Large intestine (tissue), 3 donors: ENCODE measurements at regions not wholly inside any gene's neighbourhood (a gene's known extent, or its start where the extent isn't known, plus 50 kb on each side); places are given as distances from the start of the nearest gene placed in this dataset.

Source experiments
- DNase-seq, 2 donors: peaks; one replicate each; pipeline versions ENCODE4 v3.0.0 to v3.0.0-alpha.2; 2013
- H3K27ac ChIP-seq: one replicate; pipeline ENCODE4 v1.5.1; 2013; ENCODE audit warnings: low read length
- H3K27me3 ChIP-seq: 2 replicates; pipeline ENCODE4 v1.6.1; 2013; ENCODE audit warnings: low read length; ENCODE audit not compliant: control insufficient read depth, insufficient read depth
- H3K36me3 ChIP-seq: 2 replicates; pipeline ENCODE4 v1.6.1; 2013; ENCODE audit warnings: low read length; ENCODE audit not compliant: control insufficient read depth, insufficient read depth
- H3K4me1 ChIP-seq: one replicate; pipeline ENCODE4 v1.6.1; 2013; ENCODE audit warnings: low read length; ENCODE audit not compliant: control insufficient read depth, insufficient read depth
- H3K4me3 ChIP-seq: one replicate; pipeline ENCODE4 v1.5.1; 2013; ENCODE audit warnings: low read length
- H3K9me3 ChIP-seq: one replicate; pipeline ENCODE4 v1.6.1; 2013; ENCODE audit warnings: mild to moderate bottlenecking, low read depth, low read length, moderate library complexity; ENCODE audit not compliant: control insufficient read depth
- WGBS: methylation state at CpG from one replicate; pipeline ENCODE4 v1.1.5; 2013; ENCODE audit warnings: low lambda C conversion rate; ENCODE audit not compliant: insufficient coverage; 5-methylcytosine and 5-hydroxymethylcytosine counted together

GRCh38 chr22:27533105-27533745 lies 268.3 kb downstream of the MN1 start:
- DNase-seq: no peak
- Histone ChIP-seq H3K27me3 (peaks cover 2% of the 10 kb centered on the region), H3K9me3 (no peaks in the 10 kb centered on the region), H3K4me3 (no peak overlapping the region), H3K36me3 (no peaks in the 10 kb centered on the region), H3K27ac (no peak overlapping the region), H3K4me1 (peaks cover 7% of the 10 kb centered on the region)
- no CpG with 5 or more reads among the region's 8 CpGs for WGBS

- no peak overlapping the region for H3K27ac ChIP-seq
- peaks cover 9% of the 10 kb centered on the region for H3K27me3 ChIP-seq
- H3K36me3 ChIP-seq: no peaks in the 10 kb centered on the region
- H3K9me3 ChIP-seq: no peaks in the 10 kb centered on the region
- peaks cover 7% of the 10 kb centered on the region for H3K4me1 ChIP-seq
- H3K4me3 ChIP-seq: no peak overlapping the region
- WGBS: no CpG with 5 or more reads among the region's 7 CpGs
- peak; percentile 81 to 91 for DNase-seq
Measured at GRCh38 chr22:27534720-27535125, 266.8 kb downstream of the MN1 start.

GRCh38 chr22:27535452-27535851 lies 266.1 kb downstream of the MN1 start:
- Histone ChIP-seq H3K27me3 (peaks cover 17% of the 10 kb centered on the region), H3K4me3 (no peak overlapping the region), H3K36me3 (no peaks in the 10 kb centered on the region), H3K27ac (no peak overlapping the region), H3K9me3 (no peaks in the 10 kb centered on the region), H3K4me1 (peaks cover 7% of the 10 kb centered on the region)
- 97% methylated on average over 2 of the region's 2 CpGs for WGBS
- no peak for DNase-seq

GRCh38 chr22:27537501-27537900 lies 264.1 kb downstream of the MN1 start:
- 80% methylated on average over 1 of the region's 15 CpGs for WGBS
- DNase-seq: peak in 1 of 2 donors; percentile 22
- peaks cover 7% of the 10 kb centered on the region for H3K4me1 ChIP-seq
- no peak overlapping the region for H3K4me3 ChIP-seq
- H3K27ac ChIP-seq: no peak overlapping the region
- H3K36me3 ChIP-seq: no peaks in the 10 kb centered on the region
- peaks cover 26% of the 10 kb centered on the region for H3K27me3 ChIP-seq
- no peaks in the 10 kb centered on the region for H3K9me3 ChIP-seq

- H3K9me3 ChIP-seq: no peaks in the 10 kb centered on the region
- DNase-seq: no peak
- H3K36me3 ChIP-seq: no peaks in the 10 kb centered on the region
- no peak overlapping the region for H3K27ac ChIP-seq
- H3K27me3 ChIP-seq: peaks cover 26% of the 10 kb centered on the region
- H3K4me1 ChIP-seq: peaks cover 7% of the 10 kb centered on the region
- no peak overlapping the region for H3K4me3 ChIP-seq
- WGBS: no CpG with 5 or more reads among the region's 13 CpGs
Measured at GRCh38 chr22:27538666-27539065, 262.9 kb downstream of the MN1 start.

- peaks cover 26% of the 10 kb centered on the region for H3K27me3 ChIP-seq
- no peaks in the 10 kb centered on the region for H3K36me3 ChIP-seq
- WGBS: no CpG with 5 or more reads among the region's 10 CpGs
- H3K4me3 ChIP-seq: no peak overlapping the region
- peaks cover 3% of the 10 kb centered on the region for H3K4me1 ChIP-seq
- H3K9me3 ChIP-seq: no peaks in the 10 kb centered on the region
- no peak overlapping the region for H3K27ac ChIP-seq
- DNase-seq: no peak
Measured at GRCh38 chr22:27540247-27540646, 261.3 kb downstream of the MN1 start.

- Histone ChIP-seq H3K27ac (no peak overlapping the region), H3K27me3 (peaks cover 26% of the 10 kb centered on the region), H3K36me3 (no peaks in the 10 kb centered on the region), H3K9me3 (no peaks in the 10 kb centered on the region), H3K4me3 (no peak overlapping the region), H3K4me1 (peaks cover 3% of the 10 kb centered on the region)
- DNase-seq: no peak
- WGBS: 85% methylated on average over 4 of the region's 24 CpGs
Measured at GRCh38 chr22:27540656-27541396, 260.7 kb downstream of the MN1 start.

GRCh38 chr22:27541836-27542235 lies 259.7 kb downstream of the MN1 start:
- H3K4me1 ChIP-seq: peaks cover 3% of the 10 kb centered on the region
- H3K9me3 ChIP-seq: no peaks in the 10 kb centered on the region
- no CpG with 5 or more reads among the region's 14 CpGs for WGBS

GRCh38 chr22:27542602-27543001 lies 259.0 kb downstream of the MN1 start:
- peaks cover 26% of the 10 kb centered on the region for H3K27me3 ChIP-seq
- H3K27ac ChIP-seq: no peak overlapping the region
- H3K4me1 ChIP-seq: peaks cover under 1% of the 10 kb centered on the region
- DNase-seq: no peak
- no peak overlapping the region for H3K4me3 ChIP-seq
- no peaks in the 10 kb centered on the region for H3K9me3 ChIP-seq
- no peaks in the 10 kb centered on the region for H3K36me3 ChIP-seq
- no CpG with 5 or more reads among the region's 6 CpGs for WGBS

More at GRCh38 chr22:27541836-27542235, 259.7 kb downstream of the MN1 start:
- no peak for DNase-seq
- Histone ChIP-seq H3K27ac (no peak overlapping the region), H3K4me3 (no peak overlapping the region), H3K27me3 (peaks cover 26% of the 10 kb centered on the region), H3K36me3 (no peaks in the 10 kb centered on the region)

- no peak for DNase-seq
- 96% methylated on average over 2 of the region's 2 CpGs for WGBS
- H3K27ac ChIP-seq: no peak overlapping the region
Measured at GRCh38 chr22:27543460-27543859, 258.1 kb downstream of the MN1 start.

More at GRCh38 chr22:27543460-27543859, 258.1 kb downstream of the MN1 start:
- Histone ChIP-seq H3K27me3 (peaks cover 23% of the 10 kb centered on the region), H3K4me1 (no peaks in the 10 kb centered on the region), H3K4me3 (no peak overlapping the region), H3K9me3 (no peaks in the 10 kb centered on the region), H3K36me3 (no peaks in the 10 kb centered on the region)
